ENCODE measurements at regions not wholly inside any gene's neighbourhood (a gene's known extent, or its start where the extent isn't known, plus 50 kb on each side); places are given as distances from the start of the nearest gene placed in this dataset.

DNA sequence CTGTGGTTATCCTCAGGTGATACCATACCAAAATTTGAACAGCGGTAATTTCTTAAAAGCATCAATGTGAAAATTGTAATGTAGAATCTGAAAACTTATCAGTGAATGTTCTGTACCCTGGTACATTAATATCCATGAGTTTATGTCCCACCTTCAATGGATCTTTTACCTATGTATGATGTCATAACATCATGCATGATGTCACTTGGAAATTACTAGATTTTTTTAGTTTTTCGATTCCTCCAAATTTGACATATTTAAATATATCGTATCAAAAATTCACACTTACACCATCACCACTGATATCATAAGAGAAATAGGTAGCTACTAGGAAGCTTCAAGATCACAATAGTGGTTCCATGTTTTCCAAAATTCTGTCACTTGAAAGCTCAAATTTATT lies 95.0 kb upstream of the AKR1E2 start:
- TF ChIP-seq POLR2A (IDR thresholded peaks at IDR 0.05) (no peak), POLR2AphosphoS5 (IDR thresholded peaks at IDR 0.05) (no peak), EP300 (IDR thresholded peaks at IDR 0.05) (no peak)
- TF ChIP-seq, protein P1, sequence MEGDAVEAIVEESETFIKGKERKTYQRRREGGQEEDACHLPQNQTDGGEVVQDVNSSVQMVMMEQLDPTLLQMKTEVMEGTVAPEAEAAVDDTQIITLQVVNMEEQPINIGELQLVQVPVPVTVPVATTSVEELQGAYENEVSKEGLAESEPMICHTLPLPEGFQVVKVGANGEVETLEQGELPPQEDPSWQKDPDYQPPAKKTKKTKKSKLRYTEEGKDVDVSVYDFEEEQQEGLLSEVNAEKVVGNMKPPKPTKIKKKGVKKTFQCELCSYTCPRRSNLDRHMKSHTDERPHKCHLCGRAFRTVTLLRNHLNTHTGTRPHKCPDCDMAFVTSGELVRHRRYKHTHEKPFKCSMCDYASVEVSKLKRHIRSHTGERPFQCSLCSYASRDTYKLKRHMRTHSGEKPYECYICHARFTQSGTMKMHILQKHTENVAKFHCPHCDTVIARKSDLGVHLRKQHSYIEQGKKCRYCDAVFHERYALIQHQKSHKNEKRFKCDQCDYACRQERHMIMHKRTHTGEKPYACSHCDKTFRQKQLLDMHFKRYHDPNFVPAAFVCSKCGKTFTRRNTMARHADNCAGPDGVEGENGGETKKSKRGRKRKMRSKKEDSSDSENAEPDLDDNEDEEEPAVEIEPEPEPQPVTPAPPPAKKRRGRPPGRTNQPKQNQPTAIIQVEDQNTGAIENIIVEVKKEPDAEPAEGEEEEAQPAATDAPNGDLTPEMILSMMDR (IDR thresholded peaks at IDR 0.05), result no peak

All from sigmoid colon (tissue), 4 donors.